Caco-2 (cell line): ENCODE measurements at regions not wholly inside any gene's neighbourhood (a gene's known extent, or its start where the extent isn't known, plus 50 kb on each side); places are given as distances from the start of the nearest gene placed in this dataset.

ENCODE experiments used
- BruUV-seq: library from RNA; stranded (reverse); fragments of 400-500 nt; replicated peaks from 2 replicates; lab custom pipeline; 2021; lab: Mats Ljungman, UMichigan
- CTCF ChIA-PET: fragments of 300-600 bp; sonication (Branson Sonifier 250); formaldehyde crosslinking; loops from one replicate; lab custom pipeline; 2022; ENCODE audit warnings: antibody characterized with exemption; lab: Charles Lee
- POLR2A ChIA-PET: fragments of 300-600 bp; sonication (Branson Sonifier 250); formaldehyde crosslinking; loops from one replicate; lab custom pipeline; 2022; ENCODE audit warnings: antibody characterized with exemption; lab: Charles Lee
- DNase-seq, 2 experiments: peaks; one replicate each; pipeline versions ENCODE4 v3.0.0 to v3.0.0-alpha.2; 2020 to 2022
- H3K27me3 ChIP-seq: replicated peaks from 2 replicates; pipeline ENCODE4 v1.6.0; 2011; ENCODE audit warnings: low read length; ENCODE audit not compliant: control insufficient read depth, insufficient read depth
- H3K36me3 ChIP-seq: 2 replicates; pipeline ENCODE4 v1.5.1; 2011; ENCODE audit warnings: low read length; ENCODE audit not compliant: control insufficient read depth, insufficient read depth
- H3K4me1 ChIP-seq: fragments of 250-450 bp; sonication (Bioruptor Pico); 2 replicates; pipeline ENCODE4 v1.5.1; 2020; ENCODE audit warnings: mild to moderate bottlenecking
- H3K4me3 ChIP-seq: 2 replicates; pipeline ENCODE4 v1.5.1; 2011; ENCODE audit warnings: low read depth, mild to moderate bottlenecking, control low read depth, low read length
- H3K9me3 ChIP-seq: fragments of 250-450 bp; sonication (Bioruptor Pico); 2 replicates; pipeline ENCODE4 v1.5.1; 2020; ENCODE audit warnings: mild to moderate bottlenecking, moderate library complexity
- H3K27ac Mint-ChIP-seq: one replicate; pipeline ENCODE4 v1.8.0; 2022; ENCODE audit warnings: mixed read lengths; ENCODE audit not compliant: unreplicated experiment
- H3K27me3 Mint-ChIP-seq: one replicate; pipeline ENCODE4 v1.8.0; 2022; ENCODE audit warnings: mixed read lengths; ENCODE audit not compliant: insufficient read depth, unreplicated experiment
- H3K36me3 Mint-ChIP-seq: one replicate; pipeline ENCODE4 v1.8.0; 2022; ENCODE audit warnings: mild to moderate bottlenecking, mixed read lengths; ENCODE audit not compliant: insufficient read depth, unreplicated experiment
- H3K4me1 Mint-ChIP-seq: one replicate; pipeline ENCODE4 v1.8.0; 2022; ENCODE audit warnings: low read depth, mixed read lengths; ENCODE audit not compliant: unreplicated experiment
- H3K4me3 Mint-ChIP-seq: one replicate; pipeline ENCODE4 v1.8.0; 2022; ENCODE audit warnings: mild to moderate bottlenecking, moderate library complexity, mixed read lengths; ENCODE audit not compliant: unreplicated experiment
- H3K9me3 Mint-ChIP-seq: one replicate; pipeline ENCODE4 v1.8.0; 2022; ENCODE audit warnings: mixed read lengths; ENCODE audit not compliant: unreplicated experiment
- CTCF ChIP-seq, 2 experiments: fragments of 200-600 bp in 1 of 2; IDR thresholded peaks; 1 replicate in 1 of 2; 2 replicates in 1 of 2; pipeline versions ENCODE4 v1.5.1 to v1.8.0; 2011 to 2022; ENCODE audit warnings: antibody characterized with exemption in 1 of 2, control low read depth in 1 of 2, inconsistent platforms in 1 of 2, low read depth in 1 of 2, low read length in 1 of 2, mild to moderate bottlenecking in 1 of 2, moderate library complexity in 1 of 2; ENCODE audit not compliant: insufficient read depth in 1 of 2, severe bottlenecking in 1 of 2, unreplicated experiment in 1 of 2
- intact Hi-C: fragments of 100-400 bp; cut with micrococcal nuclease; formaldehyde crosslinking; loops from one replicate; pipeline ENCODE4 v1.10.0; 2022; ENCODE audit not compliant: unreplicated experiment

- H3K36me3 Mint-ChIP-seq, result no peaks in the 10 kb centered on the region
- H3K27ac Mint-ChIP-seq, result no peak overlapping the region
- no peaks in the 10 kb centered on the region for H3K9me3 Mint-ChIP-seq
- Histone ChIP-seq H3K4me1 (peaks cover 6% of the 10 kb centered on the region), H3K9me3 (no peaks in the 10 kb centered on the region), H3K27me3 (no peaks in the 10 kb centered on the region), H3K4me3 (no peak overlapping the region), H3K36me3 (no peaks in the 10 kb centered on the region)
- no peak for TF ChIP-seq CTCF (IDR thresholded peaks at IDR 0.05; ENCODE audit: insufficient read depth in 1 of 2, low read depth in 1 of 2, low read length in 1 of 2, severe bottlenecking in 1 of 2, unreplicated experiment in 1 of 2)
- intact Hi-C loops, result no loop called here
- POLR2A ChIA-PET, result no interaction called here
- no peaks in the 10 kb centered on the region for H3K27me3 Mint-ChIP-seq
- BruUV-seq, result no TSS peak
- CTCF ChIA-PET, result no interaction called here
- no peak for DNase-seq
- H3K4me1 Mint-ChIP-seq, result no peaks in the 10 kb centered on the region
- H3K4me3 Mint-ChIP-seq, result no peak overlapping the region
These were observed 131.9 kb downstream of the EVA1A start for GRCh38 chr2:75428646-75429443.

- Histone ChIP-seq H3K9me3 (no peaks in the 10 kb centered on the region), H3K36me3 (no peaks in the 10 kb centered on the region), H3K4me3 (no peak overlapping the region), H3K27me3 (no peaks in the 10 kb centered on the region), H3K4me1 (peaks cover 6% of the 10 kb centered on the region)
- BruUV-seq, result no TSS peak
- no peaks in the 10 kb centered on the region for H3K27me3 Mint-ChIP-seq
- CTCF ChIA-PET, result no interaction called here
- H3K4me3 Mint-ChIP-seq, result no peak overlapping the region
- POLR2A ChIA-PET, result no interaction called here
- intact Hi-C loops, result no loop called here
- no peaks in the 10 kb centered on the region for H3K9me3 Mint-ChIP-seq
- no peak for DNase-seq
- no peaks in the 10 kb centered on the region for H3K36me3 Mint-ChIP-seq
- H3K4me1 Mint-ChIP-seq, result no peaks in the 10 kb centered on the region
- no peak overlapping the region for H3K27ac Mint-ChIP-seq
- TF ChIP-seq CTCF (IDR thresholded peaks at IDR 0.05; ENCODE audit: insufficient read depth in 1 of 2, low read depth in 1 of 2, low read length in 1 of 2, severe bottlenecking in 1 of 2, unreplicated experiment in 1 of 2), result no peak
These were observed 132.7 kb downstream of the EVA1A start for GRCh38 chr2:75428060-75428459.

- H3K9me3 Mint-ChIP-seq, result no peaks in the 10 kb centered on the region
- BruUV-seq, result no TSS peak
- Histone ChIP-seq H3K36me3 (no peaks in the 10 kb centered on the region), H3K4me3 (no peak overlapping the region), H3K4me1 (peaks cover 6% of the 10 kb centered on the region), H3K9me3 (no peaks in the 10 kb centered on the region), H3K27me3 (no peaks in the 10 kb centered on the region)
- ChIA-PET POLR2A (no interaction called here), CTCF (no interaction called here)
- intact Hi-C loops, result no loop called here
- H3K36me3 Mint-ChIP-seq, result no peaks in the 10 kb centered on the region
- no peak for DNase-seq
- no peaks in the 10 kb centered on the region for H3K4me1 Mint-ChIP-seq
- H3K27ac Mint-ChIP-seq, result no peak overlapping the region
- H3K27me3 Mint-ChIP-seq, result peaks cover 6% of the 10 kb centered on the region
- no peak for TF ChIP-seq CTCF (IDR thresholded peaks at IDR 0.05; ENCODE audit: insufficient read depth in 1 of 2, low read depth in 1 of 2, low read length in 1 of 2, severe bottlenecking in 1 of 2, unreplicated experiment in 1 of 2)
- H3K4me3 Mint-ChIP-seq, result no peak overlapping the region
These were observed 135.7 kb downstream of the EVA1A start for GRCh38 chr2:75424936-75425619.
